ENCODE measurements at regions not wholly inside any gene's neighbourhood (a gene's known extent, or its start where the extent isn't known, plus 50 kb on each side); places are given as distances from the start of the nearest gene placed in this dataset.
"Not testable (repeated sequence)": the region's sequence is repeated elsewhere in the genome, so short reads cannot be mapped to it uniquely, and the experiment has no call there.

DNA sequence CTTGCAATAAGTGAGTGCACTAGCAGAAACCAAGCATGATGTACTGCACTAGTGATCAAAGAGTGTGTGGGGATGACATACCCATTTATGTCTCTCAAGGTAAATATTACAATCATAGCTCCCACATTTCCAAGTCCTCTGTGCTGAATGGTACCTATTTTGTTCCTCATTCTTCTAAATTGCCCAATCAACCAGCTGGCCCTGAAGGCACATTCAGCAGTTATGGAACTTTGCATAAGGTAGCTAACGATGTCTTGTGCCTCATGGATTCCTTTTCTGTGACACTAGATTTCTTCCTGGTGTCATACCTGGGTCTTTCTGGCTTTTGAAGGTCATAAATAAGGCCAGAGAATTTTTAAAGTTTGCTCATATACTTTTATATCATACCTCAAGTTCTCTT is 963.0 kb downstream of the SLC4A3 start:
- no peak for TF ChIP-seq POLR2AphosphoS5 (IDR thresholded peaks at IDR 0.05; ENCODE audit: low read depth, low read length)
- TF ChIP-seq POLR2A (IDR thresholded peaks at IDR 0.05; ENCODE audit: low read depth, low read length): no peak
- TF ChIP-seq PAX5 (IDR thresholded peaks at IDR 0.05; ENCODE audit: insufficient read depth, low read length, severe bottlenecking): no peak
- no peak for TF ChIP-seq TAF1 (IDR thresholded peaks at IDR 0.05; ENCODE audit: low read depth, low read length)
- TF ChIP-seq POU2F2 (IDR thresholded peaks at IDR 0.05; ENCODE audit: low read depth, low read length): no peak
- no peak for TF ChIP-seq SPI1 (IDR thresholded peaks at IDR 0.05; ENCODE audit: low read depth, low read length)
- no peak for FAIRE-seq
- DNase-seq (ENCODE audit: insufficient read length, low spot score): no peak

- TF ChIP-seq POLR2AphosphoS5 (IDR thresholded peaks at IDR 0.05; ENCODE audit: low read depth, low read length): no peak
- no peak for TF ChIP-seq POU2F2 (IDR thresholded peaks at IDR 0.05; ENCODE audit: low read depth, low read length)
- TF ChIP-seq PAX5 (IDR thresholded peaks at IDR 0.05; ENCODE audit: insufficient read depth, low read length, severe bottlenecking): no peak
- TF ChIP-seq TAF1 (IDR thresholded peaks at IDR 0.05; ENCODE audit: low read depth, low read length): no peak
- TF ChIP-seq SPI1 (IDR thresholded peaks at IDR 0.05; ENCODE audit: low read depth, low read length): no peak
- TF ChIP-seq POLR2A (IDR thresholded peaks at IDR 0.05; ENCODE audit: low read depth, low read length): no peak
- DNase-seq (ENCODE audit: insufficient read length, low spot score): no peak
- no peak for FAIRE-seq
These were observed 966.1 kb downstream of the SLC4A3 start for GRCh38 chr2:220593526-220593925.

DNA sequence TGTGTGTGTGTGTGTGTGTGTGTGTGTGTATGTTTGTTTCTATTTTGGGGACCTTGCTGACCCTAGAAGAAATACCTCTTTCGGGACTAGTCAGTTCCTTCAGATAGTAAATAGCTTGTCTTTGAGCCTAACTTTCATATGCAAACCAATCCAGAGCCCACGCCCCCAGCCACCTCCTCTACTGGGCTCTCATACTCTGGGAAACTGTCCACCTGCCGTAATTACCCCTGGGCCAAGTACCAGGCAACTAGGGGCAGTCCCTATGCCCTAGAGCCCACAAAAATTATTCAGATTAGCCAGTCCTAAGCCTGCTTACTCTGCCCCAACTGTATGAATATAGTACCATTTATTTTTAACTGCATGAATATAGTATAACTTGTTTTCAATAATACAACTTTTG is 970.4 kb downstream of the EPHA4 start:
- DNase-seq (ENCODE audit: insufficient read length, low spot score) (no peak), FAIRE-seq (no peak)
- TF ChIP-seq SPI1 (IDR thresholded peaks at IDR 0.05; ENCODE audit: low read depth, low read length) (no peak), PAX5 (IDR thresholded peaks at IDR 0.05; ENCODE audit: insufficient read depth, low read length, severe bottlenecking) (no peak), POLR2AphosphoS5 (IDR thresholded peaks at IDR 0.05; ENCODE audit: low read depth, low read length) (no peak), POU2F2 (IDR thresholded peaks at IDR 0.05; ENCODE audit: low read depth, low read length) (no peak), TAF1 (IDR thresholded peaks at IDR 0.05; ENCODE audit: low read depth, low read length) (no peak), POLR2A (IDR thresholded peaks at IDR 0.05; ENCODE audit: low read depth, low read length) (no peak)

GRCh38 chr2:220613004-220613403 is 959.1 kb downstream of the EPHA4 start:
- not testable (repeated sequence) for FAIRE-seq; DNase-seq (ENCODE audit: insufficient read length, low spot score)

DNA sequence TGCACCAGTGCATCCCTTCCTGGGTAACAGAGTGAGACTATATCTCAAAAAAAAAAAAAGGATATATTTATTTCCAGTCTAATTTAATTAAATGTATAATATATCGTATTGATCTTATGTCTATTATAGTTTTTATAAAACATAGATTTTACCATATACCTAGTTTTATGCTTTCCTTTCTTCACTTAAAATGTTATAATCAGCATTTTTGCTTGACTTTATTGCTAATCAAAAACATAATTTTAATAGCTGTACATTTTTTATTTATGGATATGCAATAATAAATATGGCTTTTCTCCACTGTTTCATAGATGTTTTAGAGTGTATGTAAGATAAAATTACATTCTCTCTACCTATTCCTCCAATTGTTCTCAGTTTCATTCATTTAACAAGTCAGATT is 958.0 kb downstream of the EPHA4 start:
- TF ChIP-seq TAF1 (IDR thresholded peaks at IDR 0.05; ENCODE audit: low read depth, low read length) (no peak), POU2F2 (IDR thresholded peaks at IDR 0.05; ENCODE audit: low read depth, low read length) (no peak), POLR2AphosphoS5 (IDR thresholded peaks at IDR 0.05; ENCODE audit: low read depth, low read length) (no peak), POLR2A (IDR thresholded peaks at IDR 0.05; ENCODE audit: low read depth, low read length) (no peak)
- no peak for FAIRE-seq

GRCh38 chr2:220619525-220620220 is 952.4 kb downstream of the EPHA4 start:
- TF ChIP-seq POLR2A (IDR thresholded peaks at IDR 0.05; ENCODE audit: low read depth, low read length): no peak
- no peak for TF ChIP-seq POLR2AphosphoS5 (IDR thresholded peaks at IDR 0.05; ENCODE audit: low read depth, low read length)
- TF ChIP-seq PAX5 (IDR thresholded peaks at IDR 0.05; ENCODE audit: insufficient read depth, low read length, severe bottlenecking): no peak
- no peak for TF ChIP-seq TAF1 (IDR thresholded peaks at IDR 0.05; ENCODE audit: low read depth, low read length)
- no peak for TF ChIP-seq POU2F2 (IDR thresholded peaks at IDR 0.05; ENCODE audit: low read depth, low read length)
- no peak for TF ChIP-seq SPI1 (IDR thresholded peaks at IDR 0.05; ENCODE audit: low read depth, low read length)
- DNase-seq (ENCODE audit: insufficient read length, low spot score) (no peak), FAIRE-seq (no peak)

More for the DNA sequence above, 958.0 kb downstream of the EPHA4 start:
- no peak for DNase-seq (ENCODE audit: insufficient read length, low spot score)

DNA sequence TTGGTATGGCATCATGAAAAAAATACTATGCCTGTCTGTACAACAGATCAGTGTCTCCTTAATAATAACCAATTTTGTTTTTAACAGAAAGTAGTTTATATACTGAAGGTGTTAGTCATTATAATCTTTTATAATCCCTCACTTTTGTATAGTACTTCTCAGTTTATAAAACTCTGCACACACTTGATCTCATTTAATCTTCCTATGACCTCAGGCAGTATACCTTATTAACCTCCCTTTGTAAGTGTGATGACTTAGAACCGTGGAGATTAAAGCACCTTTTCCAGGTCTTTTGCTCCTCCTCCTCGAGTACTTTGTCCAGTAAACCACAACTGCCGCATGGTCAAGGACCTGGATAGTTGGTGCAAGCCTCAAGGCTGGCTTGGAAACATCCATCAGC is 945.5 kb downstream of the EPHA4 start:
- FAIRE-seq (no peak), DNase-seq (ENCODE audit: insufficient read length, low spot score) (no peak)
- TF ChIP-seq TAF1 (IDR thresholded peaks at IDR 0.05; ENCODE audit: low read depth, low read length): no peak
- TF ChIP-seq POLR2AphosphoS5 (IDR thresholded peaks at IDR 0.05; ENCODE audit: low read depth, low read length): no peak
- TF ChIP-seq POLR2A (IDR thresholded peaks at IDR 0.05; ENCODE audit: low read depth, low read length): no peak
- TF ChIP-seq SPI1 (IDR thresholded peaks at IDR 0.05; ENCODE audit: low read depth, low read length): no peak
- no peak for TF ChIP-seq POU2F2 (IDR thresholded peaks at IDR 0.05; ENCODE audit: low read depth, low read length)
- TF ChIP-seq PAX5 (IDR thresholded peaks at IDR 0.05; ENCODE audit: insufficient read depth, low read length, severe bottlenecking): no peak

DNA sequence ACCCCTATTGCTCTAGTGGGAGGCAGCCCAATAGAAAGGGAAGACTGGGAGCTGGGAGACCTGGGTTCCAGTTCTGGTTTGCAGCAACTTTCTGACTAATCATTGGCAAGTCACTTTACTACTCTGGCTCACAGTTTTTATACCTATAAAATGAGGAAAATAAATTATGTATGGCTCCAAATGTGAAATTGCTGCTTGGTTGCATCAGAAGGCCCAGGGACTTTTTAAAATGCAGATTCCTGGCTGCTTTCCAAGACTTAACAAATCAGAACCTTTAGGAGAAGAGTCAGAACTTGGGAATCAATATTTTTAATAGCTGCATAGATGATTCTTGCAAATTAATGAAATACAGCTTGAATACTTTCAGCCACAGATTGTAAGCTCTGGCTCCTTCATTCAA is 943.9 kb downstream of the EPHA4 start:
- no peak for FAIRE-seq

GRCh38 chr2:220641137-220641536 is 931.0 kb downstream of the EPHA4 start:
- TF ChIP-seq POLR2AphosphoS5 (IDR thresholded peaks at IDR 0.05; ENCODE audit: low read depth, low read length) (no peak), TAF1 (IDR thresholded peaks at IDR 0.05; ENCODE audit: low read depth, low read length) (no peak), SPI1 (IDR thresholded peaks at IDR 0.05; ENCODE audit: low read depth, low read length) (no peak), POLR2A (IDR thresholded peaks at IDR 0.05; ENCODE audit: low read depth, low read length) (no peak), POU2F2 (IDR thresholded peaks at IDR 0.05; ENCODE audit: low read depth, low read length) (no peak), PAX5 (IDR thresholded peaks at IDR 0.05; ENCODE audit: insufficient read depth, low read length, severe bottlenecking) (no peak)
- FAIRE-seq (no peak), DNase-seq (ENCODE audit: insufficient read length, low spot score) (no peak)

More for the DNA sequence above, 943.9 kb downstream of the EPHA4 start:
- DNase-seq (ENCODE audit: insufficient read length, low spot score): no peak
- no peak for TF ChIP-seq POLR2AphosphoS5 (IDR thresholded peaks at IDR 0.05; ENCODE audit: low read depth, low read length)
- TF ChIP-seq PAX5 (IDR thresholded peaks at IDR 0.05; ENCODE audit: insufficient read depth, low read length, severe bottlenecking): no peak
- no peak for TF ChIP-seq POLR2A (IDR thresholded peaks at IDR 0.05; ENCODE audit: low read depth, low read length)
- TF ChIP-seq POU2F2 (IDR thresholded peaks at IDR 0.05; ENCODE audit: low read depth, low read length): no peak
- no peak for TF ChIP-seq TAF1 (IDR thresholded peaks at IDR 0.05; ENCODE audit: low read depth, low read length)
- no peak for TF ChIP-seq SPI1 (IDR thresholded peaks at IDR 0.05; ENCODE audit: low read depth, low read length)

DNA sequence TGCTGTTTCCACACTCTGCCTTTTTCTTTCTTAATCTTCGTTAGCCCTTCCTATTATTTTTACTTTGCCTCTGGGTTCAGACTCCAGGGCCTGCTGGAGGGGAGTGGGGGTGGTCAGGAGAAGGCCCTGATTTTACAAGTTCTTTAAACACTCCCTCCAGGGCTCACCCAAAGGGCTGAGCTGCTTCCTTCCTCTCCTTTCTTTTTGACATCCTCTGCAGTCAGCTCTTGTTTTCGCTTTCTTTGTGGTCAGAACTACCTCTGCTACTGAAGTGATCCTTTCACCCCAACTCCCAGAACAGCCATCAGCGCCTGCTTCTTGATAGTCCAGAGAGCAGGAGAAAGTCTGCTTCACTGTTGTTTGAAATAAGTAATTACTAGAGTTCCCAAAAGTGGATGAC is 925.7 kb downstream of the EPHA4 start:
- DNase-seq (ENCODE audit: insufficient read length, low spot score): no peak
- no peak for TF ChIP-seq POLR2AphosphoS5 (IDR thresholded peaks at IDR 0.05; ENCODE audit: low read depth, low read length)
- no peak for TF ChIP-seq POU2F2 (IDR thresholded peaks at IDR 0.05; ENCODE audit: low read depth, low read length)
- TF ChIP-seq POLR2A (IDR thresholded peaks at IDR 0.05; ENCODE audit: low read depth, low read length): no peak
- TF ChIP-seq SPI1 (IDR thresholded peaks at IDR 0.05; ENCODE audit: low read depth, low read length): no peak
- no peak for TF ChIP-seq TAF1 (IDR thresholded peaks at IDR 0.05; ENCODE audit: low read depth, low read length)
- TF ChIP-seq PAX5 (IDR thresholded peaks at IDR 0.05; ENCODE audit: insufficient read depth, low read length, severe bottlenecking): no peak
- FAIRE-seq: no peak
